GM19240 (cell line): ENCODE measurements at regions not wholly inside any gene's neighbourhood (a gene's known extent, or its start where the extent isn't known, plus 50 kb on each side); places are given as distances from the start of the nearest gene placed in this dataset.

Experiments used
- DNase-seq: peaks from one replicate; pipeline ENCODE4 v3.0.0; 2011; ENCODE audit warnings: low spot score; ENCODE audit not compliant: insufficient read length

DNA sequence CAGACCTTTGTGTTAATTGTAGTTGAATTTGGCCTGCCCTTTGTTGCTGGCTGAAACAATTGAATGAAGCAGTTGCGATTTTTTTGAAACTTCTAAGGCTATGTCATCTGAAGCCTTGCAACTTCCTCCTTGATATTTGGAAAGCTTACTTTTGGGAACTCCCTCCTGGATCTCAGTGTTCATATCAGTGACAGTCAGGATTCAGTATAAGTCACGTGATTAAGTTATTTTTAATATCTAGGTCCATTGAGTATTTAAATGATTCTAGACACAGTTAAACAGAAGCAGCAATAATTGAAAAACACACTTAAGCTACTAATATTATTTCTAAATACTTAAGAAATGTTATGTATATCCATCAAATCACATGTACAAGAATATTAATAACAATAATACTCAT, 951.3 kb downstream of the GRIK2 start:
- DNase-seq, result no peak

DNA sequence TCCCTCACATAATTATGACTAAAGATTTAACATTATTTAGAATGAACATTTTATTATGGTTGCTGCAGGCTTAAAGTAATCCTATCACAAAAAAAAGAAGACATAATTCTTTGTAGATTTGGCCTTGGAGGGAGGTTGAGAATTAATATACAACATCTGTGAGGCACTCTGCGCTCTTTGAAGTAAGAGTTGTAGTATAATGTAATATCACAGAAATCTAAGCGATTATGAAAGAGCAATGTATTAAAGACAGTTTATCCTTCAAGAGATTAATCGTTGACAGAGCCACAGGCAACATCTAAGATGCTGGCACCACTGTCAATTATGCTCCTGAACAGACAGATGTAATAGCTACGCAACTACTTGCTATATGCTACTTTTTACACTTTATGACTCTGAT, 946.8 kb downstream of the GRIK2 start:
- no peak for DNase-seq

DNA sequence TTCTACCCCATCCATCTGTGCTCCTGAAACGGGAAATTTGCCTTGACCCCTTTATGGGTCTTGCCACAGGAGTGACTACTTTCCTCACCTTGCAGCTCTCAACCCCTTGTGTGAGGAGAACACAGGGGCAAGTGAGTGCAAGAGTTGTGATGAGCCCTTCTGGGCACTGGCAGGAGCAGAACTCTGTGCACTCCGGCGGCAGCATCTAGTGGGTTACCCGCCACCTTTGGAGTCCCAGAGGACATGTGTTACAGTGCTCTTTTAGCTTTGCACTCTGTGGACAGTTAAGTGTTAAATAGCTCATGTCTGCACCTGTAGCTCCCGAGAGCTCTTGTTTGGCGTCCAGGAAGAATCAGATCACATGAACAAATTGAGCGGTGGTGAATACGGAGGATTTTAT, 940.2 kb downstream of the GRIK2 start:
- DNase-seq, result no peak

DNA sequence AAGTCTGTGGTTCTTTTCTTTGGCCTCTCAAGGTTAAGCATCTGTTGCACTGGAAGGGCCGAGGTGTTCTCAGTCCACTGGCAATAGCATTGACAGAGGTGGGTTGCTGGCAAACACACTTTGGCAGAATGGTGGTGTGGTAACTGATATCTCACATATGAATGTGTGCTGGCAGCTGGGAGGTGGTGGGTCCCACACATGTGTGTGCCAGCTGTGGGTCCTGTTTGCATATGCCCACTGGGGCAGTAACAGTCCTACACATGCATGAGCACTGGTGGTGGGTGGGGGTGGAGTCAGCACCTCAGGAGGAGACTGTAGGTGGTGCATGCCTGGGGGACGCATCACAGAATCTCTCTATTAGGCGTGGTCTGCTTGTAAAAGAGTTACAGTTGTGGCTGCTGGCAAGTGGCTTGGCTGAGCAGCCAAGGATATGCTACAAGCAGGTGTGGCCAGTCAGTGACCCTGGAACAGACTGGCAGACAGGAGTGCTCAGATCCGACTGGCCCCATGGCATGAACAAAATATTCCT, 934.3 kb downstream of the GRIK2 start:
- no peak for DNase-seq

DNA sequence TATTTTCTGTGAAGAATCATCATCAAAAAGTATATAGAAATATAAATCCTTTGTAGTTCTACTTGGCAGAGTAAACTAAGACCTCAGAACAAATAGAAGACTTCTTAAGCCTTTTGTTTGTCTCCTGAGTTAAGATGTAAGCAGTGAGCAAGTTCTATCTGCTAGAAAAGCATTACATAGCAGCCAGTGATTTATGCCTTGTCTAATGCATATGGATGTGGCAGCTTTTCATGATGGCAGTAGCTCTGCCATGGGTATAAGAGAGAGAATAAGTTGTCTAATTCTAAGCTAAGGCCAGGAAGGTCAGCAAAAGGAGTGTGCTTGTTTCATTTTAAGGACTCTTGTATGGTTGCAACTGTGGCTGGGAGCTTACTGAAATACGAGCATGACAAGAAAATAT, 920.2 kb downstream of the GRIK2 start:
- DNase-seq, result no peak

DNA sequence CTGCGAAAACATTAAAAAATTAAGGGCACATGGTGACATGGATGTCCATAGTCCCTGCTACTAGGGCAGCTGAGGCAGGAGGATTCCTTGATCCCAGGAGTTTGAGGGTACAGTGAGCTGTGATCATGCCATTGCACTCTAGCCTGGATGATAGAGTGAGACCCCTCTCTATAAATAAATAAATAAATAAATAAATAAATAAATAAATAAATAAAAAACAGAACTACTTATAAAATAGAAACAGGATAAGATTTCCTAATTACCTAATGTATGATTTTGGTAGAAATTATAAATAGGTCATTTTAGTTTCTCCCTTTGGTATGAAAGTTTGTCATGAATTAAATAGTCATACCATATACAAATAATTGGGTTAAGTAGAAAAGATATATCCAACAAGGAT, 916.2 kb downstream of the GRIK2 start:
- DNase-seq, result no peak

DNA sequence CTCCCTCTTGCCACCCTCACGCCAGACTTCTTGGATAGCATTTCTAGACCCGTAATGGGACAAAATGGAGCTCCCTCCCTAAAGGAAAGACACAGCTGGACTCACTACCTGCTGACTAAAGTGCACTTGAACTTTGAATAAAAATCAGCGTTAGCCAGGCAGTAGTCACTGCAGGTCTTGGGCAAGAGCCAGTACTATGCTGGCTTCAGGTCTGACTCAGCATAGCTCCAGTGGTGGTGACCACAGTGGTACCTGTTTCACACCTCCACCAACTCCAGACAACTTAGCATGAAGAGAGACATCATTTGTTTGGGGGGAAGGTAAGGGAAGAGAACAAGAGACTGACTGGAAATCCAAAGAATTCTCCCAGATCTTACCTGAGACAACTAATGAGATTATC, 906.8 kb downstream of the GRIK2 start:
- no peak for DNase-seq

DNA sequence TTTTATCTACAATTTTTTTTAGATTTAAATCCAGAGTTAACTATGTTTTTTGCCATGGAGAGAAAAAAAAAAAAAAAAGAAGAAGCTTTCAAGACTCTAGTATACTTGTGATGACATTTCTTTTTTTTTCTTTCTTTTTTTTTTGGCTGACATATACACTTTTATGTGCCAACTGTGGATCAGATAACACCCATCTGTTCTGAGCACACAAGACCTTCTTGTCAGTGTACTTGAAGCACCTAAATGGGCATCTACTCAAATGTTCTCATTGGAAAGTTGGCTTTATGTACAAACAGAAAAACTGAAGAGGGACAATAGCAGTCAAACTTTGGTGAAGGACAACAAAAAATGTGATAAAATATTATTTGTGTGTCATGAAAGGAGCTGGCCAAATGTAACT, 904.5 kb downstream of the GRIK2 start:
- no peak for DNase-seq
